GM12878 (cell line): ENCODE measurements at regions not wholly inside any gene's neighbourhood (a gene's known extent, or its start where the extent isn't known, plus 50 kb on each side); places are given as distances from the start of the nearest gene placed in this dataset.

Source experiments
- ATAC-seq: fragments of 200-7000 bp; cut with Tn5 transposase; 3 replicates; pipeline ENCODE4 v1.9.1; 2020; ENCODE audit warnings: mild to moderate bottlenecking, moderate library complexity
- BruUV-seq: library from RNA; stranded (reverse); fragments of 400-500 nt; replicated peaks from 2 replicates; lab custom pipeline; 2021; lab: Mats Ljungman, UMichigan
- CTCF ChIA-PET: fragments of 300-600 bp; sonication (Branson Sonifier 250); formaldehyde crosslinking; extraction: SDS; loops from one replicate; lab custom pipeline; 2021; ENCODE audit warnings: inconsistent platforms; lab: Yijun Ruan, JAX
- POLR2A ChIA-PET: fragments of 350-600 bp; formaldehyde crosslinking; extraction: SDS; loops from one replicate; lab custom pipeline; 2021; ENCODE audit warnings: inconsistent platforms; lab: Charles Lee
- RAD21 ChIA-PET: fragments of 300-600 bp; sonication (Branson Sonifier 250); formaldehyde crosslinking; loops from one replicate; lab custom pipeline; 2023; ENCODE audit warnings: antibody characterized with exemption; ENCODE audit not compliant: unreplicated experiment; lab: Charles Lee
- SMC1A ChIA-PET: fragments of 300-600 bp; sonication (Branson Sonifier 250); formaldehyde crosslinking; loops from one replicate; lab custom pipeline; 2023; ENCODE audit not compliant: unreplicated experiment, uncharacterized antibody; lab: Charles Lee
- DNase-seq: peaks from one replicate; pipeline ENCODE4 v3.0.0-alpha.2; 2011; ENCODE audit warnings: low read depth, low spot score
- FAIRE-seq: peaks from 3 replicates; lab custom pipeline; 2011; peaks lifted over from hg19 to GRCh38; lab: Jason Lieb, UNC
- H2AFZ ChIP-seq: 2 replicates; pipeline ENCODE4 v1.6.0; 2011; ENCODE audit warnings: low read depth, low read length, control low read depth; ENCODE audit not compliant: control insufficient read depth
- H3K27ac ChIP-seq: 2 replicates; pipeline ENCODE4 v1.5.1; 2011; ENCODE audit warnings: control low read depth; ENCODE audit not compliant: control insufficient read depth, insufficient read depth
- H3K27me3 ChIP-seq, 2 experiments: replicated peaks in 1 of 2; 2 replicates each; pipeline versions ENCODE4 v1.6.0 to v1.6.1; 2011; ENCODE audit warnings: low read length in 1 of 2; ENCODE audit not compliant: control insufficient read depth in 2 of 2, insufficient read depth in 2 of 2
- H3K36me3 ChIP-seq, 2 experiments: 2 replicates each; pipeline ENCODE4 v1.5.1; 2011; ENCODE audit warnings: low read length in 1 of 2; ENCODE audit not compliant: control insufficient read depth in 2 of 2, insufficient read depth in 2 of 2
- H3K4me1 ChIP-seq: 2 replicates; pipeline ENCODE4 v1.6.1; 2011; ENCODE audit warnings: mild to moderate bottlenecking, low read length, moderate library complexity, mixed read lengths; ENCODE audit not compliant: control insufficient read depth, insufficient read depth
- H3K4me2 ChIP-seq: 2 replicates; pipeline ENCODE4 v1.6.0; 2011; ENCODE audit warnings: control low read depth; ENCODE audit not compliant: control insufficient read depth, insufficient read depth
- H3K4me3 ChIP-seq: fragments of 200-600 bp; sonication (generic); 2 replicates; pipeline ENCODE4 v1.5.1; 2016
- H3K79me2 ChIP-seq: 2 replicates; pipeline ENCODE4 v1.6.0; 2011; ENCODE audit warnings: low read length; ENCODE audit not compliant: control insufficient read depth, insufficient read depth
- H3K9ac ChIP-seq: 2 replicates; pipeline ENCODE4 v1.8.0; 2011; ENCODE audit warnings: low read length, control low read depth, mixed read lengths; ENCODE audit not compliant: control insufficient read depth, insufficient read depth
- H3K9me3 ChIP-seq: replicated peaks from 3 replicates; pipeline ENCODE4 v1.5.1; 2011; ENCODE audit warnings: mild to moderate bottlenecking, low read length; ENCODE audit not compliant: control insufficient read depth, insufficient read depth
- H4K20me1 ChIP-seq: 2 replicates; pipeline ENCODE4 v1.6.0; 2011; ENCODE audit not compliant: control insufficient read depth, insufficient read depth
- BCL11A ChIP-seq: IDR thresholded peaks from 2 replicates; pipeline ENCODE4 v1.6.1; 2011; ENCODE audit warnings: low read depth, low read length
- CBFB ChIP-seq: IDR thresholded peaks from 2 replicates; pipeline ENCODE4 v1.6.1; 2016; ENCODE audit warnings: antibody characterized with exemption, low read depth
- CHD4 ChIP-seq: fragments of 200-600 bp; sonication (generic); IDR thresholded peaks from 2 replicates; pipeline ENCODE4 v1.6.1; 2016; ENCODE audit warnings: mild to moderate bottlenecking
- CREB1 ChIP-seq: IDR thresholded peaks from 2 replicates; pipeline ENCODE4 v1.6.1; 2012; ENCODE audit warnings: low read depth, mild to moderate bottlenecking, inconsistent platforms
- EP300 ChIP-seq, 2 experiments: fragments of 150-350 bp in 1 of 2; IDR thresholded peaks; 2 replicates each; pipeline ENCODE4 v1.6.1; 2011 to 2012; ENCODE audit warnings: low read depth in 2 of 2, low read length in 2 of 2, borderline replicate concordance in 1 of 2, improper control_type of control experiment in 1 of 2, inconsistent platforms in 1 of 2; ENCODE audit not compliant: control insufficient read depth in 1 of 2
- GATAD2B ChIP-seq: fragments of 450-650 bp; conservative IDR thresholded peaks from 2 replicates; pipeline ENCODE4 v1.6.1; 2017; ENCODE audit warnings: low read depth, mild to moderate bottlenecking, moderate library complexity
- HDAC2 ChIP-seq: fragments of 200-600 bp; sonication (generic); IDR thresholded peaks from 2 replicates; pipeline ENCODE4 v1.6.1; 2017
- HDGF ChIP-seq: fragments of 450-650 bp; IDR thresholded peaks from 2 replicates; pipeline ENCODE4 v1.6.1; 2016; ENCODE audit warnings: antibody characterized with exemption
- IKZF2 ChIP-seq, 2 experiments: fragments of 450-650 bp; IDR thresholded peaks; 2 replicates each; pipeline ENCODE4 v1.6.1; 2017; ENCODE audit warnings: mild to moderate bottlenecking in 2 of 2, moderate library complexity in 2 of 2
- MXI1 ChIP-seq: fragments of 150-350 bp; IDR thresholded peaks from 2 replicates; pipeline ENCODE4 v1.6.1; 2011; ENCODE audit warnings: low read depth, mild to moderate bottlenecking, inconsistent platforms, low read length, improper control_type of control experiment
- NFYA ChIP-seq: IDR thresholded peaks from 2 replicates; pipeline ENCODE4 v1.6.1; 2011; ENCODE audit warnings: low read depth, mild to moderate bottlenecking, low read length, improper control_type of control experiment, borderline replicate concordance
- RBBP5 ChIP-seq: fragments of 200-600 bp; sonication (generic); conservative IDR thresholded peaks from 2 replicates; pipeline ENCODE4 v1.6.1; 2016
- STAT1 ChIP-seq: fragments of 450-650 bp; conservative IDR thresholded peaks from 2 replicates; pipeline ENCODE4 v1.6.1; 2014; ENCODE audit warnings: antibody characterized with exemption, mild to moderate bottlenecking
- ZBED1 ChIP-seq: IDR thresholded peaks from 2 replicates; pipeline ENCODE4 v1.6.1; 2016; ENCODE audit warnings: borderline replicate concordance
- ZNF24 ChIP-seq: fragments of 450-650 bp; IDR thresholded peaks from 2 replicates; pipeline ENCODE4 v1.6.1; 2017; ENCODE audit warnings: antibody characterized with exemption, mild to moderate bottlenecking
- WGBS: methylation state at CpG from one replicate; pipeline ENCODE4 v1.1.6; 2016; ENCODE audit warnings: low lambda C conversion rate; ENCODE audit not compliant: insufficient replicate concordance, insufficient coverage; ENCODE audit errors: missing lambda C conversion rate; 5-methylcytosine and 5-hydroxymethylcytosine counted together
- in situ Hi-C: fragments of 300-500 bp; cut with MboI; formaldehyde crosslinking; loops from 9 replicates; pipeline ENCODE4 v1.14.3; 2018; ENCODE audit warnings: mixed read lengths
- intact Hi-C: fragments of 100-400 bp; cut with micrococcal nuclease; formaldehyde crosslinking; loops from one replicate; pipeline ENCODE4 v1.14.2; 2022; ENCODE audit not compliant: unreplicated experiment
- TF ChIP-seq, protein P1 (sequence below): fragments of 450-650 bp; IDR thresholded peaks from 2 replicates; pipeline ENCODE4 v1.6.1; 2017; ENCODE audit warnings: mild to moderate bottlenecking
- TF ChIP-seq, protein P2 (sequence below): fragments of 450-650 bp; IDR thresholded peaks from 2 replicates; pipeline ENCODE4 v1.6.1; 2017; ENCODE audit warnings: mild to moderate bottlenecking, low read depth, inconsistent platforms; ENCODE audit not compliant: poor library complexity, severe bottlenecking

DNA sequence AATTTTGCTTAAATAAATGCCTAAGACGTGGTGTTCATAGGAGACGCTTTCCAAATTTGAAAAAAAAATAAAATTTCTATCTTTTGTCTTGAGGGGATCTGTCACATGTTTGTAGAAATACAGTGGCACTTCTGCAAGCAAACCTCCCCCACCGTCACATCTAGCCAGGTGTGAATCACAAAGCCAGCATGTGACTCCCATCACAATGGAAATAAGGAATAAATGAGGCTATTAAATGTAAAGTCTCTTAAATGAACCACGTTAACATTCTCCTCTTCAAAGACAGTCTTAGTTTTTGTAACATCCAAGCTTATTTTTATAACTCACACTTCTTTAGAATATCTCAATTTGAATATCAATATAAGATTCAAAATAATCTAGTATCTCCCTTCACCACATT, 63.0 kb upstream of the CCSER1 start:
- no peaks in the 10 kb centered on the region for H4K20me1 ChIP-seq
- no peak overlapping the region for H3K4me2 ChIP-seq
- H3K9ac ChIP-seq, result no peak overlapping the region
- POLR2A ChIA-PET, result no interaction called here
- no peaks in the 10 kb centered on the region for H3K9me3 ChIP-seq
- H3K4me3 ChIP-seq, result no peak overlapping the region
- ATAC-seq (no peak), DNase-seq (no peak), FAIRE-seq (no peak)
- no peaks in the 10 kb centered on the region for H3K36me3 ChIP-seq
- no peak for TF ChIP-seq HDAC2
- no peak for TF ChIP-seq CHD4
- no peak for TF ChIP-seq HDGF
- TF ChIP-seq STAT1, result no peak
- no peak for TF ChIP-seq NFYA
- no peak for TF ChIP-seq BCL11A
- no peak overlapping the region for H3K27ac ChIP-seq
- RAD21 ChIA-PET, result no interaction called here
- H3K27me3 ChIP-seq, result no peaks in the 10 kb centered on the region
- no peak overlapping the region for H2AFZ ChIP-seq
- intact Hi-C loops (no loop called here), in situ Hi-C loops (no loop called here)
- H3K4me1 ChIP-seq, result no peaks in the 10 kb centered on the region
- H3K79me2 ChIP-seq, result no peaks in the 10 kb centered on the region
- 8% methylated on average over 4 of the region's 4 CpGs for WGBS
- SMC1A ChIA-PET, result interaction anchor here (2.5 kb wide), 1 partner anchor 12 kb away, joined by 10 read pairs; no protein-coding TSS in a partner anchor
- no TSS peak for BruUV-seq
- CTCF ChIA-PET, result interaction anchor here (0.5 kb wide), 1 partner anchor 269 kb away, joined by 4 read pairs; no protein-coding TSS in a partner anchor

GRCh38 chr4:90069151-90069550, 58.0 kb upstream of the CCSER1 start:
- Histone ChIP-seq H3K4me3 (no peak overlapping the region), H3K4me1 (no peaks in the 10 kb centered on the region), H3K36me3 (no peaks in the 10 kb centered on the region), H3K9ac (no peak overlapping the region), H2AFZ (no peak overlapping the region), H3K4me2 (no peak overlapping the region), H4K20me1 (no peaks in the 10 kb centered on the region), H3K27me3 (no peaks in the 10 kb centered on the region), H3K9me3 (no peaks in the 10 kb centered on the region), H3K27ac (no peak overlapping the region), H3K79me2 (no peaks in the 10 kb centered on the region)
- ChIA-PET SMC1A (no interaction called here), POLR2A (no interaction called here), RAD21 (no interaction called here), CTCF (interaction anchor here (1.1 kb wide), 1 partner anchor 38 kb away, joined by 3 read pairs; no protein-coding TSS in a partner anchor)
- ATAC-seq (no peak), DNase-seq (no peak), FAIRE-seq (no peak)
- in situ Hi-C loops, result no loop called here
- WGBS, result 100% methylated on average over 1 of the region's 1 CpG
- no TSS peak for BruUV-seq
- intact Hi-C loops, result no loop called here
- TF ChIP-seq GATAD2B, result no peak
- TF ChIP-seq, protein P1, sequence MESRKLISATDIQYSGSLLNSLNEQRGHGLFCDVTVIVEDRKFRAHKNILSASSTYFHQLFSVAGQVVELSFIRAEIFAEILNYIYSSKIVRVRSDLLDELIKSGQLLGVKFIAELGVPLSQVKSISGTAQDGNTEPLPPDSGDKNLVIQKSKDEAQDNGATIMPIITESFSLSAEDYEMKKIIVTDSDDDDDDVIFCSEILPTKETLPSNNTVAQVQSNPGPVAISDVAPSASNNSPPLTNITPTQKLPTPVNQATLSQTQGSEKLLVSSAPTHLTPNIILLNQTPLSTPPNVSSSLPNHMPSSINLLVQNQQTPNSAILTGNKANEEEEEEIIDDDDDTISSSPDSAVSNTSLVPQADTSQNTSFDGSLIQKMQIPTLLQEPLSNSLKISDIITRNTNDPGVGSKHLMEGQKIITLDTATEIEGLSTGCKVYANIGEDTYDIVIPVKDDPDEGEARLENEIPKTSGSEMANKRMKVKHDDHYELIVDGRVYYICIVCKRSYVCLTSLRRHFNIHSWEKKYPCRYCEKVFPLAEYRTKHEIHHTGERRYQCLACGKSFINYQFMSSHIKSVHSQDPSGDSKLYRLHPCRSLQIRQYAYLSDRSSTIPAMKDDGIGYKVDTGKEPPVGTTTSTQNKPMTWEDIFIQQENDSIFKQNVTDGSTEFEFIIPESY, result no peak
- TF ChIP-seq ZBED1, result no peak
- no peak for TF ChIP-seq CREB1
- no peak for TF ChIP-seq CBFB
- TF ChIP-seq MXI1, result no peak
- TF ChIP-seq ZNF24, result no peak
- no peak for TF ChIP-seq IKZF2 (IDR thresholded peaks at IDR 0.05)
- TF ChIP-seq RBBP5, result no peak
- no peak for TF ChIP-seq EP300 (IDR thresholded peaks at IDR 0.05; ENCODE audit: borderline replicate concordance in 1 of 2, control insufficient read depth in 1 of 2, low read depth in 2 of 2, low read length in 2 of 2)
- TF ChIP-seq, protein P2, sequence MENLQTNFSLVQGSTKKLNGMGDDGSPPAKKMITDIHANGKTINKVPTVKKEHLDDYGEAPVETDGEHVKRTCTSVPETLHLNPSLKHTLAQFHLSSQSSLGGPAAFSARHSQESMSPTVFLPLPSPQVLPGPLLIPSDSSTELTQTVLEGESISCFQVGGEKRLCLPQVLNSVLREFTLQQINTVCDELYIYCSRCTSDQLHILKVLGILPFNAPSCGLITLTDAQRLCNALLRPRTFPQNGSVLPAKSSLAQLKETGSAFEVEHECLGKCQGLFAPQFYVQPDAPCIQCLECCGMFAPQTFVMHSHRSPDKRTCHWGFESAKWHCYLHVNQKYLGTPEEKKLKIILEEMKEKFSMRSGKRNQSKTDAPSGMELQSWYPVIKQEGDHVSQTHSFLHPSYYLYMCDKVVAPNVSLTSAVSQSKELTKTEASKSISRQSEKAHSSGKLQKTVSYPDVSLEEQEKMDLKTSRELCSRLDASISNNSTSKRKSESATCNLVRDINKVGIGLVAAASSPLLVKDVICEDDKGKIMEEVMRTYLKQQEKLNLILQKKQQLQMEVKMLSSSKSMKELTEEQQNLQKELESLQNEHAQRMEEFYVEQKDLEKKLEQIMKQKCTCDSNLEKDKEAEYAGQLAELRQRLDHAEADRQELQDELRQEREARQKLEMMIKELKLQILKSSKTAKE, result no peak
